GM23338 (cell line): ENCODE measurements at regions not wholly inside any gene's neighbourhood (a gene's known extent, or its start where the extent isn't known, plus 50 kb on each side); places are given as distances from the start of the nearest gene placed in this dataset.

Experiments
- ATAC-seq: fragments of 200-7000 bp; cut with Tn5 transposase; 3 replicates; pipeline ENCODE4 v1.9.1; 2020
- DNase-seq: peaks from one replicate; pipeline ENCODE4 v3.0.0-alpha.2; 2015; ENCODE audit warnings: low spot score
- H2AFZ ChIP-seq: fragments of 200-600 bp; sonication (generic); 2 replicates; pipeline ENCODE4 v1.8.0; 2016; ENCODE audit warnings: antibody characterized with exemption, mild to moderate bottlenecking, moderate library complexity
- H3F3A ChIP-seq: fragments of 200-600 bp; sonication (generic); replicated peaks from 2 replicates; pipeline ENCODE4 v1.8.0; 2017; ENCODE audit warnings: antibody characterized with exemption, mixed run types, low read depth
- H3K27ac ChIP-seq: fragments of 200-600 bp; sonication (generic); 2 replicates; pipeline ENCODE4 v1.6.1; 2016; ENCODE audit warnings: low read depth
- H3K27me3 ChIP-seq: fragments of 200-600 bp; sonication (generic); 2 replicates; pipeline ENCODE4 v1.8.0; 2016; ENCODE audit warnings: mild to moderate bottlenecking, mixed run types, moderate library complexity; ENCODE audit not compliant: insufficient read depth
- H3K36me3 ChIP-seq: fragments of 200-600 bp; sonication (generic); 2 replicates; pipeline ENCODE4 v1.8.0; 2016; ENCODE audit warnings: mild to moderate bottlenecking; ENCODE audit not compliant: insufficient read depth
- H3K4me1 ChIP-seq: fragments of 200-600 bp; sonication (generic); 2 replicates; pipeline ENCODE4 v1.8.0; 2016; ENCODE audit warnings: mild to moderate bottlenecking, moderate library complexity; ENCODE audit not compliant: insufficient read depth
- H3K4me2 ChIP-seq: fragments of 200-600 bp; sonication (generic); 2 replicates; pipeline ENCODE4 v1.7.1; 2017; ENCODE audit warnings: mixed run types
- H3K4me3 ChIP-seq: fragments of 200-600 bp; sonication (generic); 2 replicates; pipeline ENCODE4 v1.6.1; 2016; ENCODE audit warnings: mixed run types
- H3K79me2 ChIP-seq: fragments of 200-600 bp; sonication (generic); replicated peaks from 2 replicates; pipeline ENCODE4 v1.8.0; 2017; ENCODE audit warnings: mild to moderate bottlenecking; ENCODE audit not compliant: insufficient read depth
- H3K9me2 ChIP-seq: fragments of 200-600 bp; sonication (generic); 2 replicates; pipeline ENCODE4 v1.8.0; 2017; ENCODE audit not compliant: insufficient read depth
- H4K20me1 ChIP-seq: fragments of 200-600 bp; sonication (generic); replicated peaks from 2 replicates; pipeline ENCODE4 v1.8.0; 2017; ENCODE audit warnings: mild to moderate bottlenecking; ENCODE audit not compliant: insufficient read depth
- H3K27ac Mint-ChIP-seq: 2 replicates; pipeline ENCODE4 v1.8.0; 2020; ENCODE audit warnings: inconsistent platforms, mild to moderate bottlenecking, moderate library complexity, mixed read lengths
- H3K27me3 Mint-ChIP-seq: 3 replicates; pipeline ENCODE4 v1.8.0; 2022; ENCODE audit warnings: low read depth, mild to moderate bottlenecking, moderate library complexity, mixed read lengths, inconsistent platforms; ENCODE audit not compliant: insufficient read depth, poor library complexity
- H3K36me3 Mint-ChIP-seq: 3 replicates; pipeline ENCODE4 v1.8.0; 2021; ENCODE audit warnings: low read depth, mild to moderate bottlenecking, inconsistent platforms, moderate library complexity, mixed read lengths
- H3K4me1 Mint-ChIP-seq: 3 replicates; pipeline ENCODE4 v1.8.0; 2020; ENCODE audit warnings: mild to moderate bottlenecking, inconsistent platforms, mixed read lengths
- H3K4me3 Mint-ChIP-seq: 3 replicates; pipeline ENCODE4 v1.8.0; 2021; ENCODE audit warnings: moderate library complexity, mild to moderate bottlenecking, inconsistent platforms, mixed read lengths
- H3K9me3 Mint-ChIP-seq: 3 replicates; pipeline ENCODE4 v1.8.0; 2020; ENCODE audit warnings: moderate library complexity, mild to moderate bottlenecking, inconsistent platforms, mixed read lengths
- CREB1 ChIP-seq: fragments of 250-450 bp; sonication (Bioruptor Pico); IDR thresholded peaks from 2 replicates; pipeline ENCODE4 v1.5.0; 2020; ENCODE audit warnings: low read depth, mild to moderate bottlenecking, moderate library complexity
- EZH2 ChIP-seq: fragments of 200-600 bp; sonication (generic); IDR thresholded peaks from one replicate; pipeline ENCODE4 v1.8.0; 2017; ENCODE audit warnings: antibody characterized with exemption, mild to moderate bottlenecking, low read depth; ENCODE audit not compliant: unreplicated experiment
- EZH2phosphoT487 ChIP-seq: fragments of 200-600 bp; sonication (generic); IDR thresholded peaks from one replicate; pipeline ENCODE4 v1.8.1; 2018; ENCODE audit warnings: antibody characterized with exemption; ENCODE audit not compliant: unreplicated experiment
- JUNB ChIP-seq: IDR thresholded peaks from one replicate; pipeline ENCODE4 v1.6.1; 2016; ENCODE audit warnings: antibody characterized with exemption; ENCODE audit not compliant: unreplicated experiment
- NANOG ChIP-seq: IDR thresholded peaks from 2 replicates; pipeline ENCODE4 v1.6.1; 2016; ENCODE audit warnings: antibody characterized with exemption, borderline replicate concordance
- POLR2AphosphoS5 ChIP-seq: IDR thresholded peaks from 2 replicates; pipeline ENCODE4 v1.6.1; 2016; ENCODE audit warnings: antibody characterized with exemption, low read depth
- ZNF331 ChIP-seq: fragments of 250-450 bp; sonication (Bioruptor Pico); IDR thresholded peaks from 2 replicates; pipeline ENCODE4 v1.5.0; 2020; ENCODE audit warnings: low read depth, mild to moderate bottlenecking, moderate library complexity
- TF ChIP-seq, protein P1 (sequence below), 2 experiments: fragments of 200-600 bp in 1 of 2; sonication (generic) in 1 of 2; conservative IDR thresholded peaks; 2 replicates each; pipeline versions ENCODE4 v1.5.1 to v1.6.1; 2016 to 2017; ENCODE audit warnings: antibody characterized with exemption in 2 of 2, low read depth in 2 of 2, mild to moderate bottlenecking in 2 of 2, moderate library complexity in 1 of 2
- TF ChIP-seq, protein P2 (sequence below): fragments of 250-450 bp; sonication (Bioruptor Pico); IDR thresholded peaks from 2 replicates; pipeline ENCODE4 v1.5.0; 2020; ENCODE audit warnings: mild to moderate bottlenecking, moderate library complexity
- TF ChIP-seq, protein P3 (sequence below): IDR thresholded peaks from 2 replicates; pipeline ENCODE4 v1.6.1; 2016; ENCODE audit warnings: antibody characterized with exemption

DNA sequence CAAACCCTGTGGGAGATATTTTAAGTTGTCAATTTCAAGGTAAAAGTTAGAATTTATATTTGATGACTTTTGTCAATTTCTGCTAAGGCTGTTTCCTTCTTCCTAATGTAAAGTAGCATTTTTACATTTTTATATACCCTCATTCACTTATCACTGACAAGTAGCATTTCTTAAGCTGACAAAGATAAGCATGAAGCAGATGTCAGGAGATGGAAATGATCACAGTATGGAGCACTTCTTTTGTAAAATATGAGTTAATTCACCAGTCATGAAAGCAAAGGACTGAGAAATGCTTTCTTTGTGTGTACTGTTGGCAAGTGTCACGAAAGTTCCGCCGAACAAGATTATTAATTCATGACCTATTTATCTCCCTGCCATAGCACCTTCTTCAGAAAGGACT, 503.9 kb downstream of the DNAJB9 start:
- H3K4me3 Mint-ChIP-seq, result no peak overlapping the region
- peaks cover 6% of the 10 kb centered on the region; the same call in 1 of the 2 replicates for H3K9me2 ChIP-seq

More for the DNA sequence above, 503.9 kb downstream of the DNAJB9 start:
- H3K9me3 Mint-ChIP-seq, result no peaks in the 10 kb centered on the region
- no peaks in the 10 kb centered on the region for H3K36me3 Mint-ChIP-seq
- Histone ChIP-seq H3K27ac (no peak overlapping the region), H3K36me3 (no peaks in the 10 kb centered on the region), H3K27me3 (no peaks in the 10 kb centered on the region), H3K4me3 (no peak overlapping the region), H3K4me2 (no peak overlapping the region), H4K20me1 (no peaks in the 10 kb centered on the region), H3F3A (no peaks in the 10 kb centered on the region), H2AFZ (no peak overlapping the region), H3K4me1 (no peaks in the 10 kb centered on the region), H3K79me2 (no peaks in the 10 kb centered on the region)
- no peak for ATAC-seq
- DNase-seq, result no peak
- H3K27me3 Mint-ChIP-seq, result peaks cover 2% of the 10 kb centered on the region
- peaks cover 9% of the 10 kb centered on the region; the same call in 2 of the 3 replicates for H3K4me1 Mint-ChIP-seq
- TF ChIP-seq JUNB, result no peak
- TF ChIP-seq, protein P1, sequence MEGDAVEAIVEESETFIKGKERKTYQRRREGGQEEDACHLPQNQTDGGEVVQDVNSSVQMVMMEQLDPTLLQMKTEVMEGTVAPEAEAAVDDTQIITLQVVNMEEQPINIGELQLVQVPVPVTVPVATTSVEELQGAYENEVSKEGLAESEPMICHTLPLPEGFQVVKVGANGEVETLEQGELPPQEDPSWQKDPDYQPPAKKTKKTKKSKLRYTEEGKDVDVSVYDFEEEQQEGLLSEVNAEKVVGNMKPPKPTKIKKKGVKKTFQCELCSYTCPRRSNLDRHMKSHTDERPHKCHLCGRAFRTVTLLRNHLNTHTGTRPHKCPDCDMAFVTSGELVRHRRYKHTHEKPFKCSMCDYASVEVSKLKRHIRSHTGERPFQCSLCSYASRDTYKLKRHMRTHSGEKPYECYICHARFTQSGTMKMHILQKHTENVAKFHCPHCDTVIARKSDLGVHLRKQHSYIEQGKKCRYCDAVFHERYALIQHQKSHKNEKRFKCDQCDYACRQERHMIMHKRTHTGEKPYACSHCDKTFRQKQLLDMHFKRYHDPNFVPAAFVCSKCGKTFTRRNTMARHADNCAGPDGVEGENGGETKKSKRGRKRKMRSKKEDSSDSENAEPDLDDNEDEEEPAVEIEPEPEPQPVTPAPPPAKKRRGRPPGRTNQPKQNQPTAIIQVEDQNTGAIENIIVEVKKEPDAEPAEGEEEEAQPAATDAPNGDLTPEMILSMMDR (conservative IDR thresholded peaks at IDR 0.05; ENCODE audit: low read depth in 2 of 2), result no peak
- TF ChIP-seq, protein P2, sequence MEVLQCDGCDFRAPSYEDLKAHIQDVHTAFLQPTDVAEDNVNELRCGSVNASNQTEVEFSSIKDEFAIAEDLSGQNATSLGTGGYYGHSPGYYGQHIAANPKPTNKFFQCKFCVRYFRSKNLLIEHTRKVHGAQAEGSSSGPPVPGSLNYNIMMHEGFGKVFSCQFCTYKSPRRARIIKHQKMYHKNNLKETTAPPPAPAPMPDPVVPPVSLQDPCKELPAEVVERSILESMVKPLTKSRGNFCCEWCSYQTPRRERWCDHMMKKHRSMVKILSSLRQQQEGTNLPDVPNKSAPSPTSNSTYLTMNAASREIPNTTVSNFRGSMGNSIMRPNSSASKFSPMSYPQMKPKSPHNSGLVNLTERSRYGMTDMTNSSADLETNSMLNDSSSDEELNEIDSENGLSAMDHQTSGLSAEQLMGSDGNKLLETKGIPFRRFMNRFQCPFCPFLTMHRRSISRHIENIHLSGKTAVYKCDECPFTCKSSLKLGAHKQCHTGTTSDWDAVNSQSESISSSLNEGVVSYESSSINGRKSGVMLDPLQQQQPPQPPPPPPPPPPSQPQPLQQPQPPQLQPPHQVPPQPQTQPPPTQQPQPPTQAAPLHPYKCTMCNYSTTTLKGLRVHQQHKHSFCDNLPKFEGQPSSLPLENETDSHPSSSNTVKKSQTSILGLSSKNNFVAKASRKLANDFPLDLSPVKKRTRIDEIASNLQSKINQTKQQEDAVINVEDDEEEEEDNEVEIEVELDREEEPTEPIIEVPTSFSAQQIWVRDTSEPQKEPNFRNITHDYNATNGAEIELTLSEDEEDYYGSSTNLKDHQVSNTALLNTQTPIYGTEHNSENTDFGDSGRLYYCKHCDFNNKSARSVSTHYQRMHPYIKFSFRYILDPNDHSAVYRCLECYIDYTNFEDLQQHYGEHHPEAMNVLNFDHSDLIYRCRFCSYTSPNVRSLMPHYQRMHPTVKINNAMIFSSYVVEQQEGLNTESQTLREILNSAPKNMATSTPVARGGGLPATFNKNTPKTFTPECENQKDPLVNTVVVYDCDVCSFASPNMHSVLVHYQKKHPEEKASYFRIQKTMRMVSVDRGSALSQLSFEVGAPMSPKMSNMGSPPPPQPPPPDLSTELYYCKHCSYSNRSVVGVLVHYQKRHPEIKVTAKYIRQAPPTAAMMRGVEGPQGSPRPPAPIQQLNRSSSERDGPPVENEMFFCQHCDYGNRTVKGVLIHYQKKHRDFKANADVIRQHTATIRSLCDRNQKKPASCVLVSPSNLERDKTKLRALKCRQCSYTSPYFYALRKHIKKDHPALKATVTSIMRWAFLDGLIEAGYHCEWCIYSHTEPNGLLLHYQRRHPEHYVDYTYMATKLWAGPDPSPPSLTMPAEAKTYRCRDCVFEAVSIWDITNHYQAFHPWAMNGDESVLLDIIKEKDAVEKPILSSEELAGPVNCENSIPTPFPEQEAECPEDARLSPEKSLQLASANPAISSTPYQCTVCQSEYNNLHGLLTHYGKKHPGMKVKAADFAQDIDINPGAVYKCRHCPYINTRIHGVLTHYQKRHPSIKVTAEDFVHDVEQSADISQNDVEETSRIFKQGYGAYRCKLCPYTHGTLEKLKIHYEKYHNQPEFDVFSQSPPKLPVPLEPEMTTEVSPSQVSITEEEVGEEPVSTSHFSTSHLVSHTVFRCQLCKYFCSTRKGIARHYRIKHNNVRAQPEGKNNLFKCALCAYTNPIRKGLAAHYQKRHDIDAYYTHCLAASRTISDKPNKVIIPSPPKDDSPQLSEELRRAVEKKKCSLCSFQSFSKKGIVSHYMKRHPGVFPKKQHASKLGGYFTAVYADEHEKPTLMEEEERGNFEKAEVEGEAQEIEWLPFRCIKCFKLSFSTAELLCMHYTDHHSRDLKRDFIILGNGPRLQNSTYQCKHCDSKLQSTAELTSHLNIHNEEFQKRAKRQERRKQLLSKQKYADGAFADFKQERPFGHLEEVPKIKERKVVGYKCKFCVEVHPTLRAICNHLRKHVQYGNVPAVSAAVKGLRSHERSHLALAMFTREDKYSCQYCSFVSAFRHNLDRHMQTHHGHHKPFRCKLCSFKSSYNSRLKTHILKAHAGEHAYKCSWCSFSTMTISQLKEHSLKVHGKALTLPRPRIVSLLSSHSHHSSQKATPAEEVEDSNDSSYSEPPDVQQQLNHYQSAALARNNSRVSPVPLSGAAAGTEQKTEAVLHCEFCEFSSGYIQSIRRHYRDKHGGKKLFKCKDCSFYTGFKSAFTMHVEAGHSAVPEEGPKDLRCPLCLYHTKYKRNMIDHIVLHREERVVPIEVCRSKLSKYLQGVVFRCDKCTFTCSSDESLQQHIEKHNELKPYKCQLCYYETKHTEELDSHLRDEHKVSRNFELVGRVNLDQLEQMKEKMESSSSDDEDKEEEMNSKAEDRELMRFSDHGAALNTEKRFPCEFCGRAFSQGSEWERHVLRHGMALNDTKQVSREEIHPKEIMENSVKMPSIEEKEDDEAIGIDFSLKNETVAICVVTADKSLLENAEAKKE (CRISPR knock-in tag), result no peak
- TF ChIP-seq, protein P3, sequence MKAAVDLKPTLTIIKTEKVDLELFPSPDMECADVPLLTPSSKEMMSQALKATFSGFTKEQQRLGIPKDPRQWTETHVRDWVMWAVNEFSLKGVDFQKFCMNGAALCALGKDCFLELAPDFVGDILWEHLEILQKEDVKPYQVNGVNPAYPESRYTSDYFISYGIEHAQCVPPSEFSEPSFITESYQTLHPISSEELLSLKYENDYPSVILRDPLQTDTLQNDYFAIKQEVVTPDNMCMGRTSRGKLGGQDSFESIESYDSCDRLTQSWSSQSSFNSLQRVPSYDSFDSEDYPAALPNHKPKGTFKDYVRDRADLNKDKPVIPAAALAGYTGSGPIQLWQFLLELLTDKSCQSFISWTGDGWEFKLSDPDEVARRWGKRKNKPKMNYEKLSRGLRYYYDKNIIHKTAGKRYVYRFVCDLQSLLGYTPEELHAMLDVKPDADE, result no peak
- no peak for TF ChIP-seq EZH2
- TF ChIP-seq EZH2phosphoT487, result no peak
- no peak for TF ChIP-seq POLR2AphosphoS5
- no peak for TF ChIP-seq ZNF331 (CRISPR knock-in tag)
- TF ChIP-seq NANOG, result no peak
- no peak for TF ChIP-seq CREB1 (CRISPR knock-in tag)
- H3K27ac Mint-ChIP-seq, result no peak overlapping the region
